HG03521 (cell line): ENCODE measurements at regions not wholly inside any gene's neighbourhood (a gene's known extent, or its start where the extent isn't known, plus 50 kb on each side); places are given as distances from the start of the nearest gene placed in this dataset.

Experiments
- ATAC-seq: cut with Tn5 transposase; IDR thresholded peaks from one replicate; pipeline ENCODE4 v1.9.1; 2021; ENCODE audit warnings: mild to moderate bottlenecking, moderate library complexity; ENCODE audit not compliant: unreplicated experiment

GRCh38 chr2:216745453-216745852 lies 50.1 kb upstream of the IGFBP5 start:
- no peak for ATAC-seq
